Endodermal cell (in vitro differentiated cells): ENCODE measurements at regions not wholly inside any gene's neighbourhood (a gene's known extent, or its start where the extent isn't known, plus 50 kb on each side); places are given as distances from the start of the nearest gene placed in this dataset.

Experiments
- DNase-seq: peaks from one replicate; pipeline ENCODE4 v3.0.0-alpha.2; 2017
- H3K27ac ChIP-seq: 2 replicates; pipeline ENCODE4 v1.5.1; 2013; ENCODE audit warnings: mild to moderate bottlenecking, low read depth, low read length, moderate library complexity
- H3K27me3 ChIP-seq: 2 replicates; pipeline ENCODE4 v1.6.1; 2013; ENCODE audit warnings: mild to moderate bottlenecking, low read length, moderate library complexity; ENCODE audit not compliant: insufficient read depth, control insufficient read depth, poor library complexity, severe bottlenecking
- H3K36me3 ChIP-seq: 2 replicates; pipeline ENCODE4 v1.7.0; 2013; ENCODE audit warnings: mild to moderate bottlenecking, low read length, moderate library complexity; ENCODE audit not compliant: control insufficient read depth, insufficient read depth
- H3K4me1 ChIP-seq: one replicate; pipeline ENCODE4 v1.7.0; 2013; ENCODE audit warnings: low read length; ENCODE audit not compliant: control insufficient read depth, insufficient read depth
- H3K4me3 ChIP-seq: 2 replicates; pipeline ENCODE4 v1.5.1; 2013; ENCODE audit warnings: mild to moderate bottlenecking, low read length, moderate library complexity
- H3K9ac ChIP-seq: 2 replicates; pipeline ENCODE4 v1.6.1; 2013; ENCODE audit warnings: mild to moderate bottlenecking, low read length, moderate library complexity; ENCODE audit not compliant: poor library complexity, severe bottlenecking; ENCODE audit errors: extremely low read depth
- H3K9me3 ChIP-seq: 2 replicates; pipeline ENCODE4 v1.6.1; 2013; ENCODE audit warnings: mild to moderate bottlenecking, low read length, moderate library complexity; ENCODE audit not compliant: control insufficient read depth
- H3K27ac Mint-ChIP-seq: 2 replicates; pipeline ENCODE4 v1.8.0; 2020; ENCODE audit warnings: mixed read lengths
- H3K27me3 Mint-ChIP-seq: 2 replicates; pipeline ENCODE4 v1.8.0; 2021; ENCODE audit warnings: mild to moderate bottlenecking, mixed read lengths; ENCODE audit not compliant: insufficient read depth
- H3K36me3 Mint-ChIP-seq: 2 replicates; pipeline ENCODE4 v1.8.0; 2020; ENCODE audit warnings: low read depth, mixed read lengths
- H3K4me1 Mint-ChIP-seq: 2 replicates; pipeline ENCODE4 v1.8.0; 2020; ENCODE audit warnings: mixed read lengths
- H3K4me3 Mint-ChIP-seq: 2 replicates; pipeline ENCODE4 v1.8.0; 2020; ENCODE audit warnings: mild to moderate bottlenecking, moderate library complexity, mixed read lengths
- H3K9me3 Mint-ChIP-seq: 2 replicates; pipeline ENCODE4 v1.8.0; 2020; ENCODE audit warnings: mild to moderate bottlenecking, mixed read lengths
- WGBS, 2 experiments: methylation state at CpG; one replicate each; pipeline versions ENCODE4 v1.1.5 to v1.1.7; 2013; ENCODE audit warnings: missing lambda C conversion rate in 2 of 2, mixed read lengths in 1 of 2; ENCODE audit not compliant: insufficient coverage in 1 of 2, insufficient read length in 1 of 2; 5-methylcytosine and 5-hydroxymethylcytosine counted together
- TF ChIP-seq, protein P1 (sequence below): fragments of 200-600 bp; sonication (generic); conservative IDR thresholded peaks from 2 replicates; pipeline ENCODE4 v1.5.0; 2021; ENCODE audit warnings: antibody characterized with exemption, mild to moderate bottlenecking

DNA sequence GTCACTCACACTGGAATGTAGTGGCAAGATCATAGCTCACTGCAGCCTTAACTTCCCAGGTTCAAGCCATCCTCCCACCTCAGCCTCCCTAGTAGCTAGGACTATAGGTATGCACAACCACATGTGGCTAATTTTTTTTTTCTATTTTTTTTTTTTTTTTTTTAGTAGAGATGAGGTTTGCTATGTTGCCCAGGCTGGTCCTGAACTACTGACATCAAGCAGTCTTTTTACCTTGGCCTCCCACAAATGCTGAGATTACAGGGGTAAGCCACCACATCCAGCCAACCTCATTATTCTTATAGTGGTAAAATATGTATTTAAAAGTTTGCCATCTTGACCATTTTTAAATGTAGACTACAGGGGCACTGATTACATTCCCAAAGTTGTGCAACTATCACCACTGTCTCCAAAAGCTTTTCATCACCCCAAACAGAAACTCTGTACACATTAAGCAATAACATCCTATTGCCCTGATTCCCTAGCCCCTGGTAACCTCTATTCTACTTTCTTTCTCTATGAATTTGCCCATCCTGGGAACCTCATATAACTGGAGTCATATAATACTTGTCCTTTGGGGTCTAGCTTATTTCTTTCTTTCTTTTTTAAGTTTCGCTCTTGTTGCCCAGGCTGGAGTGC, 268.0 kb upstream of the JARID2 start:
- no peak overlapping the region for H3K27ac ChIP-seq
- Mint-ChIP-seq H3K36me3 (no peaks in the 10 kb centered on the region), H3K4me3 (no peak overlapping the region), H3K27me3 (peaks cover 2% of the 10 kb centered on the region), H3K9me3 (peaks cover 2% of the 10 kb centered on the region), H3K27ac (no peak overlapping the region), H3K4me1 (peaks cover 8% of the 10 kb centered on the region)
- H3K4me3 ChIP-seq: no peak overlapping the region
- 93 to 95% methylated on average over 1 of the region's 1 CpG for WGBS, 2 experiments
- TF ChIP-seq, protein P1, sequence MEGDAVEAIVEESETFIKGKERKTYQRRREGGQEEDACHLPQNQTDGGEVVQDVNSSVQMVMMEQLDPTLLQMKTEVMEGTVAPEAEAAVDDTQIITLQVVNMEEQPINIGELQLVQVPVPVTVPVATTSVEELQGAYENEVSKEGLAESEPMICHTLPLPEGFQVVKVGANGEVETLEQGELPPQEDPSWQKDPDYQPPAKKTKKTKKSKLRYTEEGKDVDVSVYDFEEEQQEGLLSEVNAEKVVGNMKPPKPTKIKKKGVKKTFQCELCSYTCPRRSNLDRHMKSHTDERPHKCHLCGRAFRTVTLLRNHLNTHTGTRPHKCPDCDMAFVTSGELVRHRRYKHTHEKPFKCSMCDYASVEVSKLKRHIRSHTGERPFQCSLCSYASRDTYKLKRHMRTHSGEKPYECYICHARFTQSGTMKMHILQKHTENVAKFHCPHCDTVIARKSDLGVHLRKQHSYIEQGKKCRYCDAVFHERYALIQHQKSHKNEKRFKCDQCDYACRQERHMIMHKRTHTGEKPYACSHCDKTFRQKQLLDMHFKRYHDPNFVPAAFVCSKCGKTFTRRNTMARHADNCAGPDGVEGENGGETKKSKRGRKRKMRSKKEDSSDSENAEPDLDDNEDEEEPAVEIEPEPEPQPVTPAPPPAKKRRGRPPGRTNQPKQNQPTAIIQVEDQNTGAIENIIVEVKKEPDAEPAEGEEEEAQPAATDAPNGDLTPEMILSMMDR: no peak
- no peaks in the 10 kb centered on the region for H3K4me1 ChIP-seq
- H3K9me3 ChIP-seq: no peaks in the 10 kb centered on the region
- no peaks in the 10 kb centered on the region for H3K27me3 ChIP-seq
- no peak overlapping the region for H3K9ac ChIP-seq
- no peak for DNase-seq
- H3K36me3 ChIP-seq: no peaks in the 10 kb centered on the region

DNA sequence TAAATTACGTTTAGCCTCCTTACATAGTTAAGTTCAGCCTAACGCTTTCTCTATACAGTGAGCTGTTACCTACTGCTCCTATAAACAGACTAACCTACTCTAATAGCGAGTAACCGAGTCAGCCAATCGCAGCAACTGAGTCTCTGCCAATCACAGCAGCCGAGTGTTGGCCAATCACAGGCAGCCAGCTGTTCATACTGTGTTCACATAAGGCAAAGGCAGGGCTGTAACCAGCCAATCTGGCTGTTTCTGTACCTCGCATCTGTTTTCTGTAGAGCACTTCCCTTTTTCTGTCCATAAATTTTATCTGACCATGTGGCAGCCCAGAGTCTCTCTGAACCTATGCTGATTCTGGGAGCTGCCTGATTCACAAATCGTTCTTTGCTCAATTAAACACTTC, 263.9 kb upstream of the JARID2 start:
- H3K27me3 ChIP-seq: no peaks in the 10 kb centered on the region
- H3K9ac ChIP-seq: no peak overlapping the region
- H3K27me3 Mint-ChIP-seq: no peaks in the 10 kb centered on the region
- H3K27ac Mint-ChIP-seq: no peak overlapping the region
- TF ChIP-seq, protein P1: no peak
- H3K9me3 ChIP-seq: no peaks in the 10 kb centered on the region
- H3K4me3 Mint-ChIP-seq: no peak overlapping the region
- H3K4me1 ChIP-seq: peaks cover 4% of the 10 kb centered on the region
- H3K9me3 Mint-ChIP-seq: no peaks in the 10 kb centered on the region
- H3K27ac ChIP-seq: no peak overlapping the region
- no peaks in the 10 kb centered on the region for H3K36me3 Mint-ChIP-seq
- DNase-seq: no peak
- no peaks in the 10 kb centered on the region for H3K36me3 ChIP-seq
- peaks cover 11% of the 10 kb centered on the region for H3K4me1 Mint-ChIP-seq
- H3K4me3 ChIP-seq: no peak overlapping the region
- 92 to 95% methylated on average over 8 of the region's 8 CpGs for WGBS, 2 experiments

DNA sequence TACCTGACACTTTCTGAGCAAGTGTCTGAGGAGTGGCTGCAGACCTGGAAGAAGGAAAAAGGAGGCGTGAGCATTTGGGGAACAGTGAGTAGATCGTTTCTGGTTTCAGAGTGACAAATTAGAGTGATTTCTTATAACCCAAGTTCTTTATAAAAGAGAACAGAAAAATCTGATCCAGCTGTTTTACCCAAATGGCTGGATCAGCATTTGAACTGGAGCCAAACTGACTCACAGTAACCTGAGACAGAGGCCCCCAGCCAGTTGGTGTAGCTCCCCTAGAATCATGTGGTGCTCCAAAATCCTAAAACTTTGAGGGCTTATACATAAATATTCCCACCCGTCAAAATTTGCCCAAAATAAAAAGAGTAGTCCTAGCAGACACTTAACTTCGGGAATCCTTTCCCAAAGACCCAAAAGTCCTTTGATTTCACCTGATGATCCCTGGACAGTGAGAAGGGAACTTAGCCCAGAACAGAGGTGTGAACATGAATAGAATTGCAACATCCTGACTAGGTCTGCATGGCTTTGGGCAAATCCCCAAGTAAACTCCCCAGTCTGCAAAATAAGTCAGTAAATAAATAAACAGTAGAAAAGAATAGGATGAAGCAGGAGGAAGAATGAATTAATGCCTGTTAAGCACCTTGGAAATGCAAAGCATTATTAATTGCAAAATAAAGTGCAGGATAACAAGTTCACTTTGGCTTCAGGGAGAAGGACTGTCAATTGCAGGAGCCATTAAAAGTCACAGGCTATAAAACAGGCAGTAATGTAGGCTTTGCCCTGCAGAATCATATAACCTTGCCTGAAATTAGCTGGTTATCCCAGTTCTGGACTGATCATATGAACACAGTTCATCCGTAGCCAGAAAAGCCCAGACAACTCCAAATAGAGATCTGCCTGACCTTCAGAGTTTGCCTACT, 262.0 kb upstream of the JARID2 start:
- H3K27me3 Mint-ChIP-seq: no peaks in the 10 kb centered on the region
- WGBS, 2 experiments: 89 to 92% methylated on average over 4 to 5 of the region's 5 CpGs
- no peak for DNase-seq
- Histone ChIP-seq H3K27ac (no peak overlapping the region), H3K9ac (no peak overlapping the region), H3K4me1 (peaks cover 4% of the 10 kb centered on the region), H3K27me3 (no peaks in the 10 kb centered on the region), H3K4me3 (no peak overlapping the region), H3K9me3 (no peaks in the 10 kb centered on the region), H3K36me3 (no peaks in the 10 kb centered on the region)
- H3K4me3 Mint-ChIP-seq: no peak overlapping the region
- H3K9me3 Mint-ChIP-seq: no peaks in the 10 kb centered on the region
- no peak overlapping the region for H3K27ac Mint-ChIP-seq
- TF ChIP-seq, protein P1: no peak
- H3K4me1 Mint-ChIP-seq: peaks cover 11% of the 10 kb centered on the region
- H3K36me3 Mint-ChIP-seq: no peaks in the 10 kb centered on the region
